Neural cell (in vitro differentiated cells): ENCODE measurements at regions not wholly inside any gene's neighbourhood (a gene's known extent, or its start where the extent isn't known, plus 50 kb on each side); places are given as distances from the start of the nearest gene placed in this dataset.

Experiments used
- H2AFZ ChIP-seq: fragments of 200-600, 300-800 bp; sonication (generic), shearing (Covaris generic); 2 replicates; pipeline ENCODE4 v1.6.0; 2014; ENCODE audit warnings: low read depth, mild to moderate bottlenecking, antibody characterized with exemption, low read length, moderate library complexity
- H3F3A ChIP-seq: fragments of 200-600 bp; shearing (Covaris generic); 2 replicates; pipeline ENCODE4 v1.6.1; 2016; ENCODE audit warnings: mild to moderate bottlenecking, moderate library complexity, mixed read lengths, antibody characterized with exemption, low read length; ENCODE audit not compliant: insufficient read depth, poor library complexity, severe bottlenecking
- H3K27ac ChIP-seq: fragments of 200-600, 300-800 bp; sonication (generic), shearing (Covaris generic); 2 replicates; pipeline ENCODE4 v1.5.1; 2014; ENCODE audit warnings: mild to moderate bottlenecking, low read length, moderate library complexity
- H3K27me3 ChIP-seq: fragments of 300-800, 200-600 bp; sonication (generic), shearing (Covaris generic); 2 replicates; pipeline ENCODE4 v1.6.0; 2014; ENCODE audit warnings: mild to moderate bottlenecking, low read depth, low read length, moderate library complexity; ENCODE audit not compliant: insufficient read depth
- H3K36me3 ChIP-seq: fragments of 300-800, 200-600 bp; sonication (generic), shearing (Covaris generic); 2 replicates; pipeline ENCODE4 v1.5.1; 2014; ENCODE audit warnings: mild to moderate bottlenecking, antibody characterized with exemption, low read length, moderate library complexity; ENCODE audit not compliant: insufficient read depth
- H3K4me2 ChIP-seq: fragments of 300-800, 200-600 bp; sonication (generic), shearing (Covaris generic); 2 replicates; pipeline ENCODE4 v1.6.0; 2014; ENCODE audit warnings: mild to moderate bottlenecking, low read length
- H3K4me3 ChIP-seq: fragments of 300-800, 200-600 bp; sonication (generic), shearing (Covaris generic); 2 replicates; pipeline ENCODE4 v1.5.1; 2014; ENCODE audit warnings: mild to moderate bottlenecking, low read length, moderate library complexity
- H3K79me2 ChIP-seq: fragments of 200-600 bp; shearing (Covaris generic); replicated peaks from 2 replicates; pipeline ENCODE4 v1.6.0; 2014; ENCODE audit warnings: mild to moderate bottlenecking, low read length, moderate library complexity; ENCODE audit not compliant: insufficient read depth
- H3K9ac ChIP-seq: fragments of 300-800, 200-600 bp; sonication (generic), shearing (Covaris generic); 2 replicates; pipeline ENCODE4 v1.6.1; 2016; ENCODE audit warnings: mild to moderate bottlenecking, low read length, mixed read lengths
- H3K9me2 ChIP-seq: fragments of 200-600 bp; shearing (Covaris generic); 2 replicates; pipeline ENCODE4 v1.6.1; 2016; ENCODE audit warnings: mild to moderate bottlenecking, low read length, mixed read lengths; ENCODE audit not compliant: insufficient read depth
- H3K9me3 ChIP-seq: fragments of 200-600, 300-800 bp; sonication (generic), shearing (Covaris generic); 2 replicates; pipeline ENCODE4 v1.6.1; 2016; ENCODE audit warnings: mild to moderate bottlenecking, mixed run types, low read length, moderate library complexity, mixed read lengths
- H4K20me1 ChIP-seq: fragments of 200-600 bp; shearing (Covaris generic); 2 replicates; pipeline ENCODE4 v1.6.1; 2016; ENCODE audit warnings: mild to moderate bottlenecking, mixed run types; ENCODE audit not compliant: insufficient read depth
- EP300 ChIP-seq: fragments of 450-650 bp; conservative IDR thresholded peaks from 2 replicates; pipeline ENCODE4 v1.6.1; 2014; ENCODE audit warnings: antibody characterized with exemption, mild to moderate bottlenecking, moderate library complexity; ENCODE audit not compliant: poor library complexity, severe bottlenecking
- EZH2 ChIP-seq: fragments of 200-600, 300-800 bp; shearing (Covaris generic), sonication (generic); IDR thresholded peaks from 2 replicates; pipeline ENCODE4 v1.6.1; 2014; ENCODE audit warnings: antibody characterized with exemption, low read length, borderline replicate concordance, mild to moderate bottlenecking; ENCODE audit not compliant: insufficient read depth, poor library complexity, severe bottlenecking
- MXI1 ChIP-seq: fragments of 450-650 bp; conservative IDR thresholded peaks from 2 replicates; pipeline ENCODE4 v1.6.1; 2014; ENCODE audit warnings: antibody characterized with exemption, mild to moderate bottlenecking; ENCODE audit not compliant: poor library complexity, severe bottlenecking
- POLR2AphosphoS5 ChIP-seq: IDR thresholded peaks from 2 replicates; pipeline ENCODE4 v1.6.1; 2012
- RAD21 ChIP-seq: fragments of 450-650 bp; conservative IDR thresholded peaks from 2 replicates; pipeline ENCODE4 v1.6.1; 2014; ENCODE audit warnings: antibody characterized with exemption, mild to moderate bottlenecking, moderate library complexity
- SMC3 ChIP-seq: fragments of 450-650 bp; conservative IDR thresholded peaks from 2 replicates; pipeline ENCODE4 v1.6.1; 2014; ENCODE audit warnings: antibody characterized with exemption, mild to moderate bottlenecking, moderate library complexity; ENCODE audit not compliant: poor library complexity
- TAF1 ChIP-seq: IDR thresholded peaks from 2 replicates; pipeline ENCODE4 v1.6.1; 2012; ENCODE audit warnings: low read depth
- TF ChIP-seq, protein P1 (sequence below): IDR thresholded peaks from 2 replicates; pipeline ENCODE4 v1.6.1; 2012; ENCODE audit warnings: borderline replicate concordance
- TF ChIP-seq, protein P2 (sequence below): fragments of 450-650 bp; IDR thresholded peaks from 2 replicates; pipeline ENCODE4 v1.5.1; 2014; ENCODE audit warnings: antibody characterized with exemption, mild to moderate bottlenecking, moderate library complexity; ENCODE audit not compliant: poor library complexity, severe bottlenecking

DNA sequence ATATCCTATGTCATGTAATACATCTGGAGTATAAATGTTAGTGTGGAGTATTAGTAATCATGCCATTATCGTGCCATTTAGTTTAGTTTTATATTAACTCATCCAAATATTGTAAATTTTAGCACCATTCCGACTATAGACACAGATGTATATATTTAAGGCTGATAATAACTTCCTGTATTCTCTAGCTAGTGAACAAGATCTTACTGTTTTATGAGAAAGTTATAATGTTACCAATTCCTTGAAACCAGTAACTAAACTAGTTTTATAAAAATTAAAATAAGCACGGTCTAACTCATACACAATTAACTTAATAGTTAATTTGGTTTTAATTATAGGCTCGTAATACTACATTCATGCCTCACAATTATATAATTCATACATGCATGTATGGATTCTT lies 808.6 kb downstream of the USP25 start:
- H3K27ac ChIP-seq, result no peak overlapping the region
- no peaks in the 10 kb centered on the region for H3K9me2 ChIP-seq
- H3K4me3 ChIP-seq, result no peak overlapping the region
- H4K20me1 ChIP-seq, result no peaks in the 10 kb centered on the region
- no peaks in the 10 kb centered on the region for H3K27me3 ChIP-seq
- no peaks in the 10 kb centered on the region for H3F3A ChIP-seq
- H3K9ac ChIP-seq, result no peak overlapping the region
- H3K4me2 ChIP-seq, result no peak overlapping the region
- TF ChIP-seq EP300 (no peak), RAD21 (no peak), SMC3 (no peak), POLR2AphosphoS5 (no peak), TAF1 (no peak), MXI1 (no peak), EZH2 (no peak)
- TF ChIP-seq, protein P1, sequence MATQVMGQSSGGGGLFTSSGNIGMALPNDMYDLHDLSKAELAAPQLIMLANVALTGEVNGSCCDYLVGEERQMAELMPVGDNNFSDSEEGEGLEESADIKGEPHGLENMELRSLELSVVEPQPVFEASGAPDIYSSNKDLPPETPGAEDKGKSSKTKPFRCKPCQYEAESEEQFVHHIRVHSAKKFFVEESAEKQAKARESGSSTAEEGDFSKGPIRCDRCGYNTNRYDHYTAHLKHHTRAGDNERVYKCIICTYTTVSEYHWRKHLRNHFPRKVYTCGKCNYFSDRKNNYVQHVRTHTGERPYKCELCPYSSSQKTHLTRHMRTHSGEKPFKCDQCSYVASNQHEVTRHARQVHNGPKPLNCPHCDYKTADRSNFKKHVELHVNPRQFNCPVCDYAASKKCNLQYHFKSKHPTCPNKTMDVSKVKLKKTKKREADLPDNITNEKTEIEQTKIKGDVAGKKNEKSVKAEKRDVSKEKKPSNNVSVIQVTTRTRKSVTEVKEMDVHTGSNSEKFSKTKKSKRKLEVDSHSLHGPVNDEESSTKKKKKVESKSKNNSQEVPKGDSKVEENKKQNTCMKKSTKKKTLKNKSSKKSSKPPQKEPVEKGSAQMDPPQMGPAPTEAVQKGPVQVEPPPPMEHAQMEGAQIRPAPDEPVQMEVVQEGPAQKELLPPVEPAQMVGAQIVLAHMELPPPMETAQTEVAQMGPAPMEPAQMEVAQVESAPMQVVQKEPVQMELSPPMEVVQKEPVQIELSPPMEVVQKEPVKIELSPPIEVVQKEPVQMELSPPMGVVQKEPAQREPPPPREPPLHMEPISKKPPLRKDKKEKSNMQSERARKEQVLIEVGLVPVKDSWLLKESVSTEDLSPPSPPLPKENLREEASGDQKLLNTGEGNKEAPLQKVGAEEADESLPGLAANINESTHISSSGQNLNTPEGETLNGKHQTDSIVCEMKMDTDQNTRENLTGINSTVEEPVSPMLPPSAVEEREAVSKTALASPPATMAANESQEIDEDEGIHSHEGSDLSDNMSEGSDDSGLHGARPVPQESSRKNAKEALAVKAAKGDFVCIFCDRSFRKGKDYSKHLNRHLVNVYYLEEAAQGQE, result no peak
- TF ChIP-seq, protein P2, sequence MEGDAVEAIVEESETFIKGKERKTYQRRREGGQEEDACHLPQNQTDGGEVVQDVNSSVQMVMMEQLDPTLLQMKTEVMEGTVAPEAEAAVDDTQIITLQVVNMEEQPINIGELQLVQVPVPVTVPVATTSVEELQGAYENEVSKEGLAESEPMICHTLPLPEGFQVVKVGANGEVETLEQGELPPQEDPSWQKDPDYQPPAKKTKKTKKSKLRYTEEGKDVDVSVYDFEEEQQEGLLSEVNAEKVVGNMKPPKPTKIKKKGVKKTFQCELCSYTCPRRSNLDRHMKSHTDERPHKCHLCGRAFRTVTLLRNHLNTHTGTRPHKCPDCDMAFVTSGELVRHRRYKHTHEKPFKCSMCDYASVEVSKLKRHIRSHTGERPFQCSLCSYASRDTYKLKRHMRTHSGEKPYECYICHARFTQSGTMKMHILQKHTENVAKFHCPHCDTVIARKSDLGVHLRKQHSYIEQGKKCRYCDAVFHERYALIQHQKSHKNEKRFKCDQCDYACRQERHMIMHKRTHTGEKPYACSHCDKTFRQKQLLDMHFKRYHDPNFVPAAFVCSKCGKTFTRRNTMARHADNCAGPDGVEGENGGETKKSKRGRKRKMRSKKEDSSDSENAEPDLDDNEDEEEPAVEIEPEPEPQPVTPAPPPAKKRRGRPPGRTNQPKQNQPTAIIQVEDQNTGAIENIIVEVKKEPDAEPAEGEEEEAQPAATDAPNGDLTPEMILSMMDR, result no peak
- H3K36me3 ChIP-seq, result no peaks in the 10 kb centered on the region
- no peaks in the 10 kb centered on the region for H3K79me2 ChIP-seq
- no peaks in the 10 kb centered on the region for H3K9me3 ChIP-seq
- H2AFZ ChIP-seq, result no peak overlapping the region

GRCh38 chr21:16538936-16539440 lies 809.2 kb downstream of the USP25 start:
- no peaks in the 10 kb centered on the region for H3F3A ChIP-seq
- H3K36me3 ChIP-seq, result no peaks in the 10 kb centered on the region
- H3K79me2 ChIP-seq, result no peaks in the 10 kb centered on the region
- H2AFZ ChIP-seq, result no peak overlapping the region
- no peak overlapping the region for H3K27ac ChIP-seq
- no peaks in the 10 kb centered on the region for H3K9me2 ChIP-seq
- H3K9me3 ChIP-seq, result no peaks in the 10 kb centered on the region
- no peak overlapping the region for H3K9ac ChIP-seq
- H4K20me1 ChIP-seq, result no peaks in the 10 kb centered on the region
- H3K4me2 ChIP-seq, result no peak overlapping the region
- H3K27me3 ChIP-seq, result no peaks in the 10 kb centered on the region
- no peak overlapping the region for H3K4me3 ChIP-seq
- no peak for TF ChIP-seq EZH2
- TF ChIP-seq, protein P1, result no peak
- TF ChIP-seq SMC3, result no peak
